ENCODE measurements at regions not wholly inside any gene's neighbourhood (a gene's known extent, or its start where the extent isn't known, plus 50 kb on each side); places are given as distances from the start of the nearest gene placed in this dataset.

- Histone ChIP-seq H3K9ac (no peak overlapping the region), H3K4me1 (ENCODE audit: low read depth, poor library complexity, severe bottlenecking) (no peaks in the 10 kb centered on the region), H3K4me3 (IDR thresholded peaks at IDR 0.05; ENCODE audit: insufficient read depth, low read depth, low read length) (no peak overlapping the region), H3K36me3 (ENCODE audit: insufficient read depth) (no peaks in the 10 kb centered on the region), H4K20me1 (ENCODE audit: insufficient read depth) (no peaks in the 10 kb centered on the region), H3K27ac (no peak overlapping the region), H2AFZ (ENCODE audit: low read depth) (no peak overlapping the region), H3K27me3 (ENCODE audit: insufficient read depth, low read depth) (no peaks in the 10 kb centered on the region), H3K79me2 (ENCODE audit: insufficient read depth, low read depth) (no peaks in the 10 kb centered on the region), H3K4me2 (no peak overlapping the region)
- no peak for TF ChIP-seq CTCF (conservative IDR thresholded peaks at IDR 0.05; ENCODE audit: low read depth, low read length)
Observed at GRCh38 chr7:38069052-38069451, 109.0 kb upstream of the STARD3NL start.

GRCh38 chr7:38070718-38071117, 107.3 kb upstream of the STARD3NL start:
- Histone ChIP-seq H3K27ac (no peak overlapping the region), H2AFZ (ENCODE audit: low read depth) (no peak overlapping the region), H3K9ac (no peak overlapping the region)

GRCh38 chr7:38086857-38087256, 91.2 kb upstream of the STARD3NL start:
- Histone ChIP-seq H3K4me2 (no peak overlapping the region), H3K79me2 (ENCODE audit: insufficient read depth, low read depth) (no peaks in the 10 kb centered on the region), H3K36me3 (ENCODE audit: insufficient read depth) (no peaks in the 10 kb centered on the region), H2AFZ (ENCODE audit: low read depth) (no peak overlapping the region), H3K4me1 (ENCODE audit: low read depth, poor library complexity, severe bottlenecking) (no peaks in the 10 kb centered on the region), H3K4me3 (IDR thresholded peaks at IDR 0.05; ENCODE audit: insufficient read depth, low read depth, low read length) (no peak overlapping the region), H3K9ac (no peak overlapping the region), H3K27me3 (ENCODE audit: insufficient read depth, low read depth) (no peaks in the 10 kb centered on the region), H3K27ac (no peak overlapping the region), H4K20me1 (ENCODE audit: insufficient read depth) (no peaks in the 10 kb centered on the region)
- TF ChIP-seq CTCF (conservative IDR thresholded peaks at IDR 0.05; ENCODE audit: low read depth, low read length) = no peak

More at GRCh38 chr7:38070718-38071117, 107.3 kb upstream of the STARD3NL start:
- Histone ChIP-seq H3K4me2 (no peak overlapping the region), H3K27me3 (ENCODE audit: insufficient read depth, low read depth) (no peaks in the 10 kb centered on the region), H3K79me2 (ENCODE audit: insufficient read depth, low read depth) (no peaks in the 10 kb centered on the region), H3K36me3 (ENCODE audit: insufficient read depth) (no peaks in the 10 kb centered on the region), H3K4me3 (IDR thresholded peaks at IDR 0.05; ENCODE audit: insufficient read depth, low read depth, low read length) (no peak overlapping the region), H4K20me1 (ENCODE audit: insufficient read depth) (no peaks in the 10 kb centered on the region), H3K4me1 (ENCODE audit: low read depth, poor library complexity, severe bottlenecking) (no peaks in the 10 kb centered on the region)
- TF ChIP-seq CTCF (conservative IDR thresholded peaks at IDR 0.05; ENCODE audit: low read depth, low read length) = peak; percentile 64

GRCh38 chr7:38102507-38102906, 75.5 kb upstream of the STARD3NL start:
- Histone ChIP-seq H3K4me3 (IDR thresholded peaks at IDR 0.05; ENCODE audit: insufficient read depth, low read depth, low read length) (no peak overlapping the region), H3K36me3 (ENCODE audit: insufficient read depth) (no peaks in the 10 kb centered on the region), H3K4me1 (ENCODE audit: low read depth, poor library complexity, severe bottlenecking) (no peaks in the 10 kb centered on the region), H3K79me2 (ENCODE audit: insufficient read depth, low read depth) (no peaks in the 10 kb centered on the region), H4K20me1 (ENCODE audit: insufficient read depth) (no peaks in the 10 kb centered on the region), H3K27ac (no peak overlapping the region), H3K27me3 (ENCODE audit: insufficient read depth, low read depth) (no peaks in the 10 kb centered on the region), H3K9ac (no peak overlapping the region), H3K4me2 (no peak overlapping the region), H2AFZ (ENCODE audit: low read depth) (no peak overlapping the region)
- no peak for TF ChIP-seq CTCF (conservative IDR thresholded peaks at IDR 0.05; ENCODE audit: low read depth, low read length)
